GM20000 (cell line): ENCODE measurements at regions not wholly inside any gene's neighbourhood (a gene's known extent, or its start where the extent isn't known, plus 50 kb on each side); places are given as distances from the start of the nearest gene placed in this dataset.

Source experiments
- DNase-seq: peaks from one replicate; pipeline ENCODE4 v3.0.0; 2012; ENCODE audit warnings: low spot score
- CTCF ChIP-seq: IDR thresholded peaks from 2 replicates; pipeline ENCODE4 v1.5.1; 2012; ENCODE audit warnings: mild to moderate bottlenecking, control low read depth; ENCODE audit errors: extremely low read depth, missing control alignments

DNA sequence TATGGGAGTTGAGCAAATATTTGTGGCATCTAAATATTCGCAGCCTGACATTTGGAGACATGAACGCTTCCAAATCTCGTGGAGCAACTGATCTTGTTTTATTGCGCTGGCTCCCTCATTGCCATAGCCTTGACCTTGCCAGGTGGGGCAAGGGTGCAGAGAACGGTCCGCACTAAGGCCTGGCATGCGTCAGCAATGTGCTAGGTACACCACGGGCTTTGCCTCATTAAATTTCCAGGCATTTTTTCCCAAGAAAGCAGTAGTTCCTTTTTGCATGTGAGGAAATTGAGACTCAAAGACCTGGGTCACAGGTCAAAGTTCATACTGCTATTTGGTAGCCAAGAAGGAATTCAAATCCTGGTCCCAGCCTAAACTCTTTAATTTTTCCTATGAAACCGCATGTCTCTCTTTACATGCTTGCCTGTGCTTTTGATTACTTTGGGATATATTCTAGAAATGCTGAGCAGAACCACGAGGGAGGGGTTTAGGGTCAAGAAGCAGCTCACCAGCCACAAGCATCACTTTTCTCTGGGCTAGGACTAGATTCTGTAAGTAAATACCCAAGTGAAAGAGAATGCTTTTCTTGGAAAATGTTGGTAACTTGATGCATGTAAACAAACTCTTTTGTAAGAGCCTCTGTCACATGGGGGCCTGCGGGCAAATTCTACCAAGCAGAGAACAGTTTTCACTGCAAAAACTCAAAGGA is 891.6 kb downstream of the VRK1 start:
- no peak for DNase-seq
- TF ChIP-seq CTCF, result no peak

DNA sequence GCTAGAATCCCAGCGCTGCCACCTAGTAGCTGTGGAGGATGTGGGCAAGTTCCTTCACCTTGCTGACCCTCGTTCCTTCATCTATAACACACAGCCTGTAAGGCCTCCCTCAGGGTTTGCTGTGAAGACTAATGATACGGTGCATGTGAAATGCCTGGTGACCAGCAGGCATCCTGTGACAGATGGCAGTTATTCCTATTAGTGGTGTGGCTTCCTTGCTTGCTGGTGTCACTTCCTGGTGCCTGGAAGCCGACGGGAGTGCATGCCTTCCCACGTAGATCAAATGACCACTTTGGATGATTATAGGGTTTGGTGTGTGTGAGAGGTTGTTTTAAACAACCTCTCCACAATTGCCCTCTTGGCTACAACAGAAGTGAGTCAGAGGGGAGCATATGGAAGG is 894.9 kb downstream of the VRK1 start:
- DNase-seq, result no peak
- no peak for TF ChIP-seq CTCF

DNA sequence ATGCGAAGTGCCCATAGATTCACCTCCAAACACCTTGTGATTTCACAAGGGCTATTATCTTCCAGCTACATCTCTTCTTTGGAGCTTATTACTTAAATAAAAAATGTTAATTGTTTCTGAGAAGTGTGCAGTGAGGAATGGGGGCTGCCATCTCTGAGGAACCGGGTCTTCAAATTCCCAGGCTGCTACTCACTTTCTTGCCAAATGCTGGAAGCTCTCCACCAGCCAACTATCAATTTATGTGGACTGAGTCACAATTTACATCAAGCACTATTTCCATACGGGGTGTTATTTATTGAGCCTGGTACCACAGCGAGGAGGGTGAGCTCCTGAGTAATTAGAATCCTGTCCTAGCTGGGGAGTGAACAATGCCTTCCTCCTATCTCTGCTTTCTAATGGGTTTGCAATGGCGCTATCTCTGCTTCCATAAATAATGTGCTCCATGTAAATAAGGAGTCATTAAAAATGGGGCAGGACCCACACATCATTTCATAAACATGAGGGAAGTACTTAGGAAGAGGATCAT is 898.3 kb downstream of the VRK1 start:
- TF ChIP-seq CTCF, result no peak
- DNase-seq, result no peak

DNA sequence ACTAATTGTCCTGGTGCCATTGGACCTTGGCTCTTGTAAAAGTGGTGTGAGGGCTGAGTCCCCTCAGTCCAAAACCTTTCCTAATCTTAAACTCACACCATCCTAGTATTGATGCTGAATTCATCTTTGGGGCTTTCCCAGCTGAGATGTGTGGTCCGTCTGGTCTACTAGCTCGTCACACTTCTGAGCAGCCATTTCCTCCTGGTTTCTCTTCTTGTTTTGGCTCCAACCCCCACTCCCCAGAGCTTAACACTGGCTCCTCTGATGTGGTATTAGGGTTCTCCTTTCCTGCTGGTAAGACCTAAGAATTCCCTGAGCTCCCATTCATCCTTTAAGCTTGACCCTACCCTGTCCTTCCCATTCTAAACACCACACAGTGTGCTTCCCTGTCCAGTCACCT is 900.6 kb downstream of the VRK1 start:
- DNase-seq, result peak; percentile 8
- TF ChIP-seq CTCF, result no peak

GRCh38 chr14:97699026-97699425 is 901.8 kb downstream of the VRK1 start:
- no peak for TF ChIP-seq CTCF
- no peak for DNase-seq

DNA sequence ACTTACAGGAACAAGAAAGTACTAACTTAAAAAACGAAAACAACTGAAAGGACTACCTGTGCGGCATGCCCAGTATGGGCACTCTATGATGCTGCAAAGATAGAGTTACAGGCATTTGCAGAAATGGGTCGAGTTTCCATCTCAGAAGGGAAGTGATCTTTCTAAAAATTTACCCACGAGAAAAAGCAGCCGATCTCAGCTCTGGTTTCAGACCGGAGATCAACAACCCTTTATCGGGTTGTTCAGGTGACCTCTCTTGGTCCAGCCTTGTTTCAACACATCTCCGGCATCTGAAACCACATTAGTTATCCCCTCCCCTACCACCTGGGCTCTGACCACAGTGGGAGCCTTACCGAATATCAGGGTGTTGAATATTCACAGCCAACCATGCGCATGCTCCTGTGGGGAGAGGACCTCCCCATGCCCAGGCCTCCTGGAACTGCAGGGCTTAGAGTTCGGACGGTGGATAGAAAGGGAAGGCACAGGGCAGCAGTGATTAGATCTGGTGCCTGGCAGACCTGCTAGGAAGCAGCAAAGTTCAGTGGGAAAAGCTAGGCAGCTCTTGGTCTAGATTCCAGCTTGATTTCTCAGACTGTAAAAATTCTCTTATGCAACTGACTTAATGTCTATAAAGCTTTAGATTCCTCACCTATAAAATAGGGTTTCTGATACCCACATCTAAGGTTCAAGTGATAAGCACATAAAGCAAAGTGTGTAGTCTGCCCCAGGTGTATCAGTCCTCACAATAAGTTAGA is 906.0 kb downstream of the VRK1 start:
- DNase-seq, result no peak
- TF ChIP-seq CTCF, result no peak

GRCh38 chr14:97704316-97704885 is 907.2 kb downstream of the VRK1 start:
- no peak for DNase-seq
- no peak for TF ChIP-seq CTCF
